H1 (cell line): ENCODE measurements at regions not wholly inside any gene's neighbourhood (a gene's known extent, or its start where the extent isn't known, plus 50 kb on each side); places are given as distances from the start of the nearest gene placed in this dataset.

Source experiments
- CTCF ChIA-PET: fragments of 300-600 bp; sonication (Branson Sonifier 250); formaldehyde crosslinking; loops from one replicate; lab custom pipeline; 2021; ENCODE audit not compliant: partially characterized antibody; lab: Charles Lee
- POLR2A ChIA-PET: fragments of 300-600 bp; sonication (Branson Sonifier 250); formaldehyde crosslinking; loops from one replicate; lab custom pipeline; 2021; ENCODE audit warnings: inconsistent platforms; ENCODE audit not compliant: partially characterized antibody; lab: Charles Lee
- DNase-seq, 2 experiments: peaks; one replicate each; pipeline versions ENCODE4 v3.0.0 to v3.0.0-alpha.2; 2010 to 2022; ENCODE audit warnings: low spot score in 2 of 2, low read depth in 1 of 2, mixed read lengths in 1 of 2
- FAIRE-seq: peaks from 2 replicates; lab custom pipeline; 2011; peaks lifted over from hg19 to GRCh38; lab: Jason Lieb, UNC
- H2AFZ ChIP-seq: 2 replicates; pipeline ENCODE4 v1.8.1; 2012; ENCODE audit warnings: low read length, inconsistent platforms
- H2AK5ac ChIP-seq: 2 replicates; pipeline ENCODE4 v1.6.1; 2013; ENCODE audit warnings: low read depth, low read length
- H2BK120ac ChIP-seq: replicated peaks from 2 replicates; pipeline ENCODE3; 2013; ENCODE audit warnings: low read depth, low read length, inconsistent platforms
- H2BK12ac ChIP-seq: 2 replicates; pipeline ENCODE4 v1.6.1; 2013; ENCODE audit warnings: low read depth, low read length
- H2BK15ac ChIP-seq: 2 replicates; pipeline ENCODE4 v1.6.1; 2013; ENCODE audit warnings: low read length
- H2BK20ac ChIP-seq: 2 replicates; pipeline ENCODE4 v1.6.1; 2013; ENCODE audit warnings: low read length
- H2BK5ac ChIP-seq: 2 replicates; pipeline ENCODE4 v1.6.1; 2013; ENCODE audit warnings: low read depth, low read length
- H3K14ac ChIP-seq: 2 replicates; pipeline ENCODE4 v1.6.1; 2013; ENCODE audit warnings: inconsistent platforms; ENCODE audit not compliant: insufficient read length
- H3K18ac ChIP-seq: 2 replicates; pipeline ENCODE4 v1.6.1; 2013; ENCODE audit warnings: low read length; ENCODE audit errors: extremely low read depth
- H3K23ac ChIP-seq: 2 replicates; pipeline ENCODE4 v1.6.1; 2013; ENCODE audit warnings: inconsistent platforms; ENCODE audit not compliant: insufficient read length
- H3K23me2 ChIP-seq: 2 replicates; pipeline ENCODE4 v1.6.1; 2013; ENCODE audit warnings: low read depth, low read length
- H3K27ac ChIP-seq: 2 replicates; pipeline ENCODE4 v1.6.1; 2011; ENCODE audit warnings: low read depth, low read length, inconsistent platforms
- H3K27me3 ChIP-seq, 4 experiments: replicated peaks in 1 of 4; 1 replicate in 1 of 4; 2 replicates in 3 of 4; pipeline versions ENCODE4 v1.6.1 to v1.8.1; 2011 to 2013; ENCODE audit warnings: low read length in 3 of 4, mild to moderate bottlenecking in 3 of 4, inconsistent platforms in 2 of 4, mixed read lengths in 2 of 4, moderate library complexity in 1 of 4; ENCODE audit not compliant: control insufficient read depth in 3 of 4, insufficient read depth in 3 of 4; ENCODE audit errors: extremely low read depth in 1 of 4
- H3K36me3 ChIP-seq, 4 experiments: 2 replicates each; pipeline versions ENCODE4 v1.6.1 to v1.8.1; 2011 to 2013; ENCODE audit warnings: mild to moderate bottlenecking in 4 of 4, low read length in 3 of 4, moderate library complexity in 2 of 4, control low read depth in 1 of 4, inconsistent platforms in 1 of 4; ENCODE audit not compliant: insufficient read depth in 4 of 4, control insufficient read depth in 2 of 4
- H3K4ac ChIP-seq: replicated peaks from 2 replicates; pipeline ENCODE3; 2013; ENCODE audit warnings: low read length, low read depth, mixed read lengths, inconsistent platforms; ENCODE audit not compliant: insufficient read length
- H3K4me1 ChIP-seq, 4 experiments: replicated peaks in 1 of 4; 1 replicate in 1 of 4; 2 replicates in 3 of 4; pipeline versions ENCODE4 v1.6.1 to v1.8.1; 2011 to 2013; ENCODE audit warnings: low read length in 3 of 4, inconsistent platforms in 2 of 4, mixed read lengths in 1 of 4; ENCODE audit not compliant: insufficient read depth in 4 of 4, control insufficient read depth in 3 of 4
- H3K4me2 ChIP-seq, 2 experiments: 2 replicates each; pipeline versions ENCODE4 v1.6.1 to v1.8.1; 2011 to 2013; ENCODE audit warnings: low read depth in 2 of 2, low read length in 2 of 2, control low read depth in 1 of 2, inconsistent platforms in 1 of 2, mild to moderate bottlenecking in 1 of 2; ENCODE audit not compliant: insufficient read depth in 1 of 2
- H3K4me3 ChIP-seq, 4 experiments: fragments of 200-600, 300-600 bp in 1 of 4; sonication (generic), shearing (Covaris generic), sonication (Bioruptor Twin) in 1 of 4; 2 replicates each; pipeline versions ENCODE4 v1.5.1 to v1.8.1; 2011 to 2016; ENCODE audit warnings: low read length in 4 of 4, low read depth in 3 of 4, control low read depth in 2 of 4, inconsistent platforms in 2 of 4, mild to moderate bottlenecking in 2 of 4, mixed read lengths in 1 of 4, moderate library complexity in 1 of 4; ENCODE audit not compliant: insufficient read depth in 2 of 4; ENCODE audit errors: extremely low read depth in 1 of 4
- H3K56ac ChIP-seq: replicated peaks from 2 replicates; pipeline ENCODE3; 2013; ENCODE audit warnings: low read depth, mild to moderate bottlenecking, mixed read lengths, low read length, inconsistent platforms; ENCODE audit not compliant: insufficient read length
- H3K79me1 ChIP-seq: 2 replicates; pipeline ENCODE4 v1.6.1; 2013; ENCODE audit warnings: low read depth, low read length, control low read depth
- H3K79me2 ChIP-seq, 2 experiments: 2 replicates each; pipeline versions ENCODE4 v1.6.1 to v1.8.1; 2012 to 2013; ENCODE audit warnings: low read length in 2 of 2, mild to moderate bottlenecking in 2 of 2, inconsistent platforms in 1 of 2; ENCODE audit not compliant: insufficient read depth in 2 of 2, control insufficient read depth in 1 of 2
- H3K9ac ChIP-seq, 4 experiments: replicated peaks in 1 of 4; 1 replicate in 1 of 4; 2 replicates in 3 of 4; pipeline versions ENCODE4 v1.6.1 to v1.8.1; 2011 to 2013; ENCODE audit warnings: low read depth in 3 of 4, low read length in 3 of 4, control low read depth in 2 of 4, mild to moderate bottlenecking in 2 of 4, moderate library complexity in 2 of 4, inconsistent platforms in 1 of 4; ENCODE audit errors: extremely low read depth in 1 of 4
- H3K9me3 ChIP-seq, 2 experiments: 2 replicates each; pipeline versions ENCODE4 v1.6.1 to v1.8.1; 2012 to 2013; ENCODE audit warnings: mild to moderate bottlenecking in 2 of 2, moderate library complexity in 2 of 2, control low read depth in 1 of 2, inconsistent platforms in 1 of 2, low read depth in 1 of 2, low read length in 1 of 2, mixed read lengths in 1 of 2; ENCODE audit not compliant: insufficient read depth in 2 of 2
- H4K20me1 ChIP-seq, 2 experiments: replicated peaks in 1 of 2; 2 replicates each; pipeline versions ENCODE3 to v1.8.1; 2011 to 2013; ENCODE audit warnings: inconsistent platforms in 2 of 2, low read length in 2 of 2, mild to moderate bottlenecking in 1 of 2; ENCODE audit not compliant: insufficient read depth in 2 of 2, control insufficient read depth in 1 of 2
- H4K5ac ChIP-seq: 2 replicates; pipeline ENCODE4 v1.6.1; 2013; ENCODE audit warnings: low read length, low read depth, mixed read lengths, inconsistent platforms; ENCODE audit not compliant: insufficient read length
- H4K8ac ChIP-seq: 2 replicates; pipeline ENCODE4 v1.8.0; 2013; ENCODE audit warnings: mild to moderate bottlenecking, moderate library complexity, low read length, inconsistent platforms; ENCODE audit not compliant: insufficient read depth; ENCODE audit errors: extremely low read depth
- H4K91ac ChIP-seq: replicated peaks from 2 replicates; pipeline ENCODE3; 2013; ENCODE audit warnings: low read length, mixed read lengths, inconsistent platforms; ENCODE audit not compliant: insufficient read length
- BACH1 ChIP-seq: IDR thresholded peaks from 2 replicates; pipeline ENCODE4 v1.6.1; 2012; ENCODE audit warnings: low read length, improper control_type of control experiment
- CBX5 ChIP-seq: fragments of 300-800, 300-1000 bp; sonication (generic); IDR thresholded peaks from 2 replicates; pipeline ENCODE4 v1.7.1; 2016; ENCODE audit warnings: antibody characterized with exemption, low read length, low read depth
- CREB1 ChIP-seq: IDR thresholded peaks from 2 replicates; pipeline ENCODE4 v1.6.1; 2012; ENCODE audit warnings: inconsistent platforms
- GABPA ChIP-seq: IDR thresholded peaks from 2 replicates; pipeline ENCODE4 v1.6.1; 2011; ENCODE audit warnings: mild to moderate bottlenecking, low read length, moderate library complexity, borderline replicate concordance; ENCODE audit not compliant: insufficient read depth
- GTF2F1 ChIP-seq: IDR thresholded peaks from 2 replicates; pipeline ENCODE4 v1.6.1; 2012; ENCODE audit warnings: low read depth, low read length, improper control_type of control experiment, borderline replicate concordance
- HDAC2 ChIP-seq, 2 experiments: fragments of 300-600 bp in 1 of 2; sonication (generic) in 1 of 2; IDR thresholded peaks; 2 replicates each; pipeline ENCODE4 v1.6.1; 2011 to 2012; ENCODE audit warnings: low read depth in 2 of 2, low read length in 2 of 2, mild to moderate bottlenecking in 2 of 2, moderate library complexity in 2 of 2, borderline replicate concordance in 1 of 2, inconsistent platforms in 1 of 2
- KDM4A ChIP-seq: IDR thresholded peaks from one replicate; pipeline ENCODE4 v1.7.1; 2012; ENCODE audit warnings: low read depth, mild to moderate bottlenecking, moderate library complexity, low read length, inconsistent platforms; ENCODE audit not compliant: severe bottlenecking
- POLR2A ChIP-seq, 2 experiments: IDR thresholded peaks; 1 replicate in 1 of 2; 2 replicates in 1 of 2; pipeline ENCODE4 v1.6.1; 2011; ENCODE audit warnings: low read depth in 2 of 2, low read length in 2 of 2, mild to moderate bottlenecking in 2 of 2; ENCODE audit errors: control extremely low read depth in 1 of 2
- POLR2AphosphoS5 ChIP-seq: IDR thresholded peaks from 2 replicates; pipeline ENCODE4 v1.6.1; 2011; ENCODE audit warnings: low read depth, low read length
- RBBP5 ChIP-seq: IDR thresholded peaks from 2 replicates; pipeline ENCODE4 v1.7.1; 2012; ENCODE audit warnings: low read depth, mild to moderate bottlenecking, inconsistent platforms, low read length, moderate library complexity, borderline replicate concordance
- RFX5 ChIP-seq: IDR thresholded peaks from 2 replicates; pipeline ENCODE4 v1.6.1; 2011; ENCODE audit warnings: low read depth, low read length, improper control_type of control experiment, borderline replicate concordance
- SAP30 ChIP-seq: fragments of 300-600 bp; sonication (generic); IDR thresholded peaks from 2 replicates; pipeline ENCODE4 v1.7.1; 2012; ENCODE audit warnings: low read length, moderate library complexity, mild to moderate bottlenecking, inconsistent platforms; ENCODE audit not compliant: insufficient read depth, insufficient replicate concordance
- SIX5 ChIP-seq: IDR thresholded peaks from 2 replicates; pipeline ENCODE4 v1.6.1; 2011; ENCODE audit warnings: mild to moderate bottlenecking, low read depth, low read length
- SP1 ChIP-seq: IDR thresholded peaks from 2 replicates; pipeline ENCODE4 v1.6.1; 2011; ENCODE audit warnings: low read depth, low read length
- TAF1 ChIP-seq: IDR thresholded peaks from 2 replicates; pipeline ENCODE4 v1.6.1; 2011; ENCODE audit warnings: mild to moderate bottlenecking, low read depth, low read length
- ZNF274 ChIP-seq: IDR thresholded peaks from 2 replicates; pipeline ENCODE4 v1.7.0; 2012; ENCODE audit warnings: low read length, borderline replicate concordance; ENCODE audit errors: extremely low read depth
- WGBS, 2 experiments: shearing (Covaris generic) in 1 of 2; methylation state at CpG; one replicate each; pipeline versions ENCODE4 v1.1.6 to v1.1.7; 2013 to 2015; ENCODE audit warnings: low lambda C conversion rate in 2 of 2, mixed read lengths in 2 of 2, inconsistent platforms in 1 of 2, low coverage in 1 of 2, missing lambda C conversion rate in 1 of 2; ENCODE audit not compliant: insufficient replicate concordance in 2 of 2, insufficient coverage in 1 of 2, insufficient read length in 1 of 2; ENCODE audit errors: extremely low coverage in 1 of 2, missing lambda C conversion rate in 1 of 2; 5-methylcytosine and 5-hydroxymethylcytosine counted together

- H3K9me3 ChIP-seq: no peaks in the 10 kb centered on the region
- H3K4me2 ChIP-seq: no peak overlapping the region
- FAIRE-seq (no peak), DNase-seq (no peak)
- H3K56ac ChIP-seq: no peak overlapping the region
- H2BK15ac ChIP-seq: no peak overlapping the region
- no peaks in the 10 kb centered on the region for H3K79me2 ChIP-seq
- no peak overlapping the region for H4K5ac ChIP-seq
- POLR2A ChIA-PET: no interaction called here
- 75% methylated on average over 2 of the region's 2 CpGs; no CpG with 5 or more reads in 1 of the 2 experiments for WGBS, 2 experiments
- no peak overlapping the region for H2AFZ ChIP-seq
- no peak overlapping the region for H3K14ac ChIP-seq
- H4K20me1 ChIP-seq: peaks cover 0 to 2% of the 10 kb centered on the region in 2 experiments
- H3K18ac ChIP-seq: no peak overlapping the region
- H3K23ac ChIP-seq: no peak overlapping the region
- no peaks in the 10 kb centered on the region for H3K36me3 ChIP-seq
- no peak overlapping the region for H4K8ac ChIP-seq
- H3K4me1 ChIP-seq: no peaks in the 10 kb centered on the region
- no peak overlapping the region for H3K4me3 ChIP-seq
- no peaks in the 10 kb centered on the region; a peak in 2 of 7 replicates for H3K27me3 ChIP-seq
- no peaks in the 10 kb centered on the region for H3K79me1 ChIP-seq
- H2BK120ac ChIP-seq: no peak overlapping the region
- no peak overlapping the region for H2BK20ac ChIP-seq
- no peak overlapping the region for H2BK12ac ChIP-seq
- no peak overlapping the region for H4K91ac ChIP-seq
- CTCF ChIA-PET: interaction anchor here (1.1 to 2.0 kb wide), 4 partner anchors 13 to 177 kb away, joined by 3 to 5 read pairs (median 4); no protein-coding TSS in a partner anchor
- H2BK5ac ChIP-seq: no peak overlapping the region
- H3K9ac ChIP-seq: no peak overlapping the region
- no peak overlapping the region for H3K4ac ChIP-seq
- no peak overlapping the region for H3K27ac ChIP-seq
- H3K23me2 ChIP-seq: no peaks in the 10 kb centered on the region
- no peak overlapping the region for H2AK5ac ChIP-seq
- TF ChIP-seq CBX5 (no peak), GABPA (no peak), RBBP5 (no peak), SP1 (no peak), RFX5 (no peak), TAF1 (no peak), HDAC2 (IDR thresholded peaks at IDR 0.05; ENCODE audit: borderline replicate concordance in 1 of 2, low read depth in 2 of 2, low read length in 2 of 2) (no peak), KDM4A (no peak), SIX5 (no peak), SAP30 (no peak), CREB1 (no peak), POLR2A (IDR thresholded peaks at IDR 0.05; ENCODE audit: control extremely low read depth in 1 of 2, low read depth in 2 of 2, low read length in 2 of 2) (no peak), POLR2AphosphoS5 (no peak), GTF2F1 (no peak), BACH1 (no peak), ZNF274 (no peak)
Observed at GRCh38 chr1:37147906-37148305, 113.6 kb upstream of the GRIK3 start.
